CD4-positive, alpha-beta memory T cell (primary cell): ENCODE measurements at regions not wholly inside any gene's neighbourhood (a gene's known extent, or its start where the extent isn't known, plus 50 kb on each side); places are given as distances from the start of the nearest gene placed in this dataset.

ENCODE experiments used
- CTCF ChIA-PET: fragments of 350-600 bp; sonication (Branson Sonifier 250); formaldehyde crosslinking; loops from one replicate; lab custom pipeline; 2021; ENCODE audit warnings: inconsistent platforms; ENCODE audit not compliant: partially characterized antibody; lab: Charles Lee
- POLR2A ChIA-PET: fragments of 350-600 bp; sonication (Branson Sonifier 250); formaldehyde crosslinking; loops from one replicate; lab custom pipeline; 2021; ENCODE audit not compliant: partially characterized antibody; lab: Charles Lee
- DNase-seq, 5 donors: peaks; one replicate each; pipeline versions ENCODE4 v3.0.0 to v3.0.0-alpha.2; 2020 to 2022; ENCODE audit warnings: mixed read lengths in 1 of 5
- H3K27ac ChIP-seq: one replicate; pipeline ENCODE4 v1.7.0; 2013; ENCODE audit warnings: low read depth, low read length
- H3K27me3 ChIP-seq: 2 replicates; pipeline ENCODE4 v1.7.0; 2013; ENCODE audit warnings: mild to moderate bottlenecking, low read length, moderate library complexity; ENCODE audit not compliant: insufficient read depth
- H3K36me3 ChIP-seq: 2 replicates; pipeline ENCODE4 v1.7.0; 2013; ENCODE audit warnings: mild to moderate bottlenecking, low read length, moderate library complexity; ENCODE audit not compliant: insufficient read depth
- H3K4me1 ChIP-seq: 2 replicates; pipeline ENCODE4 v1.7.0; 2013; ENCODE audit warnings: mild to moderate bottlenecking, low read length, moderate library complexity; ENCODE audit not compliant: insufficient read depth
- H3K4me3 ChIP-seq, 2 donors: one replicate each; pipeline ENCODE4 v1.7.0; 2013; ENCODE audit warnings: low read length in 2 of 2, mild to moderate bottlenecking in 1 of 2
- H3K9me3 ChIP-seq, 2 donors: one replicate each; pipeline ENCODE4 v1.7.0; 2013; ENCODE audit warnings: low read length in 2 of 2, control low read depth in 1 of 2; ENCODE audit not compliant: control insufficient read depth in 1 of 2
- H3K27ac Mint-ChIP-seq, 7 donors: one replicate each; pipeline ENCODE4 v1.8.0; 2020 to 2021; ENCODE audit warnings: mixed read lengths in 7 of 7, mild to moderate bottlenecking in 6 of 7, inconsistent platforms in 3 of 7, moderate library complexity in 3 of 7
- H3K27me3 Mint-ChIP-seq, 2 donors: one replicate each; pipeline ENCODE4 v1.8.0; 2020 to 2021; ENCODE audit warnings: mixed read lengths in 2 of 2
- H3K36me3 Mint-ChIP-seq, 2 donors: one replicate each; pipeline ENCODE4 v1.8.0; 2020 to 2021; ENCODE audit warnings: mixed read lengths in 2 of 2, inconsistent platforms in 1 of 2, mild to moderate bottlenecking in 1 of 2
- H3K4me1 Mint-ChIP-seq, 4 donors: one replicate each; pipeline ENCODE4 v1.8.0; 2020 to 2021; ENCODE audit warnings: mixed read lengths in 4 of 4, mild to moderate bottlenecking in 1 of 4
- H3K4me3 Mint-ChIP-seq, 8 donors: one replicate each; pipeline ENCODE4 v1.8.0; 2020 to 2021; ENCODE audit warnings: mixed read lengths in 8 of 8, mild to moderate bottlenecking in 7 of 8, moderate library complexity in 6 of 8, inconsistent platforms in 3 of 8
- H3K9me3 Mint-ChIP-seq, 8 donors: one replicate each; pipeline ENCODE4 v1.8.0; 2020 to 2021; ENCODE audit warnings: mixed read lengths in 8 of 8, mild to moderate bottlenecking in 5 of 8, inconsistent platforms in 3 of 8, moderate library complexity in 1 of 8
- intact Hi-C: fragments of 100-400 bp; cut with micrococcal nuclease; formaldehyde crosslinking; loops from one replicate; pipeline ENCODE4 v1.15.1; 2023

- ChIA-PET POLR2A (no interaction called here), CTCF (no interaction called here)
- H3K9me3 Mint-ChIP-seq: peaks cover 0 to 2% (median 0%) of the 10 kb centered on the region in 8 donors
- H3K4me1 Mint-ChIP-seq: peaks cover 0 to 5% (median 4%) of the 10 kb centered on the region in 4 donors
- no peak overlapping the region for H3K27ac ChIP-seq
- no peak overlapping the region for H3K4me3 Mint-ChIP-seq
- no peaks in the 10 kb centered on the region for H3K27me3 Mint-ChIP-seq
- no peak overlapping the region for H3K4me3 ChIP-seq
- intact Hi-C loops: no loop called here
- H3K9me3 ChIP-seq: no peaks in the 10 kb centered on the region
- no peaks in the 10 kb centered on the region for H3K27me3 ChIP-seq
- H3K27ac Mint-ChIP-seq: no peak overlapping the region
- no peaks in the 10 kb centered on the region for H3K36me3 ChIP-seq
- no peaks in the 10 kb centered on the region for H3K36me3 Mint-ChIP-seq
- no peaks in the 10 kb centered on the region for H3K4me1 ChIP-seq
- no peak for DNase-seq
These were observed 94.2 kb upstream of the FAM3C start for GRCh38 chr7:121490309-121490708.

- Mint-ChIP-seq H3K27ac (no peak overlapping the region), H3K4me1 (peaks cover 0 to 5% (median 4%) of the 10 kb centered on the region in 4 donors), H3K9me3 (peaks cover 0 to 2% (median 0%) of the 10 kb centered on the region in 8 donors), H3K36me3 (no peaks in the 10 kb centered on the region), H3K27me3 (no peaks in the 10 kb centered on the region), H3K4me3 (peak overlapping the region in 1 of 8 donors; percentile 2)
- Histone ChIP-seq H3K4me1 (no peaks in the 10 kb centered on the region), H3K36me3 (no peaks in the 10 kb centered on the region), H3K9me3 (no peaks in the 10 kb centered on the region), H3K4me3 (no peak overlapping the region), H3K27ac (no peak overlapping the region), H3K27me3 (no peaks in the 10 kb centered on the region)
- ChIA-PET POLR2A (interaction anchor here (0.6 kb wide), 1 partner anchor 94 kb away, joined by 4 read pairs; no protein-coding TSS in a partner anchor), CTCF (no interaction called here)
- DNase-seq: no peak
- intact Hi-C loops: no loop called here
These were observed 93.3 kb upstream of the FAM3C start for GRCh38 chr7:121489440-121489839.

- Histone ChIP-seq H3K4me3 (no peak overlapping the region), H3K4me1 (no peaks in the 10 kb centered on the region), H3K36me3 (no peaks in the 10 kb centered on the region), H3K9me3 (no peaks in the 10 kb centered on the region), H3K27ac (no peak overlapping the region), H3K27me3 (no peaks in the 10 kb centered on the region)
- no peaks in the 10 kb centered on the region for H3K27me3 Mint-ChIP-seq
- no peak for DNase-seq
- ChIA-PET CTCF (no interaction called here), POLR2A (no interaction called here)
- H3K4me1 Mint-ChIP-seq: peaks cover 0 to 5% (median 4%) of the 10 kb centered on the region in 4 donors
- H3K27ac Mint-ChIP-seq: no peak overlapping the region
- no peaks in the 10 kb centered on the region for H3K36me3 Mint-ChIP-seq
- H3K4me3 Mint-ChIP-seq: no peak overlapping the region
- peaks cover 0 to 2% (median 0%) of the 10 kb centered on the region in 8 donors for H3K9me3 Mint-ChIP-seq
- intact Hi-C loops: no loop called here
These were observed 92.1 kb upstream of the FAM3C start for GRCh38 chr7:121488111-121488650.

GRCh38 chr7:121486590-121486989 lies 90.5 kb upstream of the FAM3C start:
- Mint-ChIP-seq H3K4me3 (no peak overlapping the region), H3K27ac (no peak overlapping the region), H3K27me3 (no peaks in the 10 kb centered on the region), H3K9me3 (peaks cover 0 to 2% (median 0%) of the 10 kb centered on the region in 8 donors), H3K4me1 (peaks cover 0 to 9% (median 7%) of the 10 kb centered on the region in 4 donors), H3K36me3 (no peaks in the 10 kb centered on the region)
- Histone ChIP-seq H3K9me3 (no peaks in the 10 kb centered on the region), H3K27ac (no peak overlapping the region), H3K4me1 (no peaks in the 10 kb centered on the region), H3K4me3 (no peak overlapping the region), H3K27me3 (no peaks in the 10 kb centered on the region), H3K36me3 (no peaks in the 10 kb centered on the region)
- intact Hi-C loops: no loop called here
- ChIA-PET CTCF (interaction anchor here (1.3 kb wide), 1 partner anchor 91 kb away, joined by 5 read pairs; the partner anchor contains the start of gene FAM3C), POLR2A (no interaction called here)
- DNase-seq: no peak

GRCh38 chr7:121485467-121486243 lies 89.5 kb upstream of the FAM3C start:
- ChIA-PET CTCF (no interaction called here), POLR2A (no interaction called here)
- no peak overlapping the region for H3K4me3 Mint-ChIP-seq
- no peaks in the 10 kb centered on the region for H3K27me3 ChIP-seq
- no peaks in the 10 kb centered on the region for H3K4me1 ChIP-seq
- intact Hi-C loops: no loop called here
- H3K4me1 Mint-ChIP-seq: peaks cover 0 to 9% (median 7%) of the 10 kb centered on the region in 4 donors
- no peak overlapping the region for H3K4me3 ChIP-seq
- no peak overlapping the region for H3K27ac Mint-ChIP-seq
- H3K27ac ChIP-seq: no peak overlapping the region
- no peaks in the 10 kb centered on the region for H3K36me3 ChIP-seq
- peaks cover 0 to 2% (median 0%) of the 10 kb centered on the region in 8 donors for H3K9me3 Mint-ChIP-seq
- no peak for DNase-seq
- no peaks in the 10 kb centered on the region for H3K27me3 Mint-ChIP-seq
- H3K9me3 ChIP-seq: no peaks in the 10 kb centered on the region
- no peaks in the 10 kb centered on the region for H3K36me3 Mint-ChIP-seq

GRCh38 chr7:121484089-121484763 lies 88.1 kb upstream of the FAM3C start:
- H3K4me1 ChIP-seq: no peaks in the 10 kb centered on the region
- DNase-seq: no peak
- no peak overlapping the region for H3K27ac ChIP-seq
- CTCF ChIA-PET: no interaction called here
- Mint-ChIP-seq H3K36me3 (no peaks in the 10 kb centered on the region), H3K4me1 (peaks cover 0 to 9% (median 7%) of the 10 kb centered on the region in 4 donors), H3K4me3 (no peak overlapping the region), H3K27me3 (no peaks in the 10 kb centered on the region), H3K27ac (no peak overlapping the region), H3K9me3 (peaks cover 0 to 2% (median 0%) of the 10 kb centered on the region in 8 donors)
- POLR2A ChIA-PET: no interaction called here
- no peaks in the 10 kb centered on the region for H3K9me3 ChIP-seq
- no peak overlapping the region for H3K4me3 ChIP-seq
- intact Hi-C loops: no loop called here
- H3K27me3 ChIP-seq: no peaks in the 10 kb centered on the region
- H3K36me3 ChIP-seq: no peaks in the 10 kb centered on the region
